ENCODE measurements at regions not wholly inside any gene's neighbourhood (a gene's known extent, or its start where the extent isn't known, plus 50 kb on each side); places are given as distances from the start of the nearest gene placed in this dataset.

- ATAC-seq = no peak
- H3K4me3 ChIP-seq = no peak overlapping the region
- H3K9me3 ChIP-seq = no peaks in the 10 kb centered on the region
- TF ChIP-seq POLR2A (IDR thresholded peaks at IDR 0.05) (no peak), CTCF (IDR thresholded peaks at IDR 0.05) (no peak)
- no peaks in the 10 kb centered on the region for H3K4me1 ChIP-seq
- intact Hi-C loops (cut with DNase I) = no loop called here
- no peaks in the 10 kb centered on the region for H3K36me3 ChIP-seq
- no peaks in the 10 kb centered on the region for H3K27me3 ChIP-seq
- no peak for DNase-seq
- H3K27ac ChIP-seq = no peak overlapping the region
These were observed 602.2 kb downstream of the XIRP2 start for GRCh38 chr2:167490455-167490854.

GRCh38 chr2:167489325-167489724 is 601.0 kb downstream of the XIRP2 start:
- Histone ChIP-seq H3K4me3 (no peak overlapping the region), H3K36me3 (no peaks in the 10 kb centered on the region), H3K9me3 (no peaks in the 10 kb centered on the region), H3K27ac (no peak overlapping the region), H3K27me3 (no peaks in the 10 kb centered on the region), H3K4me1 (no peaks in the 10 kb centered on the region)
- DNase-seq = no peak
- 58 to 70% (median 62%) methylated on average over 2 of the region's 2 CpGs for WGBS, 4 donors
- intact Hi-C loops (cut with DNase I) = no loop called here
- no peak for ATAC-seq
- TF ChIP-seq CTCF (IDR thresholded peaks at IDR 0.05) (no peak), POLR2A (IDR thresholded peaks at IDR 0.05) (no peak)

DNA sequence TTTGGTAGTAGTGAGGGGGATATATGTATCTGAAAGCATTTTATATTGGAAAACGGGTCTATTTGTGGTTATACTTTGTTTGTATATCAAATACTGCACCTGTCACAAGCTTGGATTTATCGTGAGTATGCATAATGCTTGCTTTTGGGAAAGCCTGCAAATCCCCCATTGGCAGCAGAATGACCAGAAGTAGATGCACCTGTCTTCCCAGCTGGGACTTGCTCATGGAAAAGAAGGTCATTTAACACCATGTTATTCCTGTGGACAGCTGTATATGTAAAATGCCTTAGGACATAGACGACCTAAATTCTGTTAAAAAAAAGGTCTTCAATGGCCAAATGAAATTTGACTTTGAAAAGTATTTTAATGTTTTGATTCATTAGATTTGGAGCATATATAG is 599.4 kb downstream of the XIRP2 start:
- Histone ChIP-seq H3K36me3 (no peaks in the 10 kb centered on the region), H3K9me3 (no peaks in the 10 kb centered on the region), H3K27ac (no peak overlapping the region), H3K4me1 (no peaks in the 10 kb centered on the region), H3K27me3 (no peaks in the 10 kb centered on the region), H3K4me3 (no peak overlapping the region)
- 76 to 84% (median 78%) methylated on average over 3 of the region's 3 CpGs for WGBS, 4 donors
- ATAC-seq (no peak), DNase-seq (no peak)
- no peak for TF ChIP-seq POLR2A (IDR thresholded peaks at IDR 0.05)
- intact Hi-C loops (cut with DNase I) = no loop called here

GRCh38 chr2:167484875-167485274 is 596.6 kb downstream of the XIRP2 start:
- no peak for ATAC-seq
- H3K36me3 ChIP-seq = no peaks in the 10 kb centered on the region
- H3K27me3 ChIP-seq = no peaks in the 10 kb centered on the region
- no peaks in the 10 kb centered on the region for H3K4me1 ChIP-seq
- intact Hi-C loops (cut with DNase I) = no loop called here
- H3K4me3 ChIP-seq = no peak overlapping the region
- 78 to 90% (median 83%) methylated on average over 1 of the region's 1 CpG for WGBS, 4 donors
- TF ChIP-seq POLR2A (IDR thresholded peaks at IDR 0.05) = no peak
- TF ChIP-seq CTCF (IDR thresholded peaks at IDR 0.05) = no peak
- no peak overlapping the region for H3K27ac ChIP-seq
- no peaks in the 10 kb centered on the region for H3K9me3 ChIP-seq
- DNase-seq = no peak

- DNase-seq = no peak
- H3K9me3 ChIP-seq = no peaks in the 10 kb centered on the region
- H3K4me1 ChIP-seq = no peaks in the 10 kb centered on the region
- WGBS, 4 donors = 72 to 87% (median 84%) methylated on average over 2 of the region's 2 CpGs
- ATAC-seq = no peak
- TF ChIP-seq POLR2A (IDR thresholded peaks at IDR 0.05) = no peak
- no peak for TF ChIP-seq CTCF (IDR thresholded peaks at IDR 0.05)
- no peaks in the 10 kb centered on the region for H3K27me3 ChIP-seq
- no peaks in the 10 kb centered on the region for H3K36me3 ChIP-seq
- no peak overlapping the region for H3K27ac ChIP-seq
- intact Hi-C loops (cut with DNase I) = no loop called here
- no peak overlapping the region for H3K4me3 ChIP-seq
These were observed 592.7 kb downstream of the XIRP2 start for GRCh38 chr2:167480986-167481309.
